ENCODE measurements at regions not wholly inside any gene's neighbourhood (a gene's known extent, or its start where the extent isn't known, plus 50 kb on each side); places are given as distances from the start of the nearest gene placed in this dataset.

DNA sequence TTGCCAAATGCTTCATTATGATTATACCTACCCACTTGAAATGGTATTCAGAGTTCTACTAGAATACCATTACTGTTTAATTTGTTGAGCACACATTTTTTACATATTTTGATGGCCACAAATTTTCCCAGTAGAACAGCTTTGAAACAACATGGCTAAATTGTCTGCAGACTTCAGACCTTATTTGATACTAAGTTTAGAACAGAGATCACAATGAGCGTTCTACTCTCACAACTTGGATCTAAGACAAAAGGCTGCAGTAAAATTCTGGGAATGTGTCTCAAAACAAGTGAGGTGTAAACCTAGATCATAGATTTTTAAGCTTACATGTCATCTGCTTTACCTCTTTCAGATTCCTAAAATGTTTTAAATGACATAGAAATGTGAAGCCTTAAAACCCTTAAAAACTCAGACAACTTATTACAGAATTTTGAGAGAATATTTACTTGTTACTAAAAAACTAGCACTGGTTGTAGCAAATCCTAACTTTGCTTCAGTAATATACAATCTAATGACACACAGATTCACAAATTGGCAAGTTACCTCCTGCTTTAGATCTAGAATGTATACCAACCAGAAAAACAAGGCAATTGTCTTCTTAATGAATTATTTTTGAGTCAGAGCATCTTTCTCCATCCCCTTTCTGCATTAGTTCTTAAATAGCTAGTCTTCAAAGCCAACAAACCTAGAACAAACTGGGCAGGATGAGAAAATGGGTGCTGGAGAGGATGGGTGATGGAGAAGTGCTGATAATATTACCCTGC is 243.3 kb downstream of the SLC7A11 start:
- DNase-seq (no peak), ATAC-seq (no peak)
- Mint-ChIP-seq H3K9me3 (no peaks in the 10 kb centered on the region), H3K27ac (no peak overlapping the region), H3K4me1 (ENCODE audit: low read depth) (no peaks in the 10 kb centered on the region), H3K36me3 (ENCODE audit: low read depth) (no peaks in the 10 kb centered on the region), H3K4me3 (no peak overlapping the region), H3K27me3 (no peaks in the 10 kb centered on the region)
- TF ChIP-seq, protein P1, sequence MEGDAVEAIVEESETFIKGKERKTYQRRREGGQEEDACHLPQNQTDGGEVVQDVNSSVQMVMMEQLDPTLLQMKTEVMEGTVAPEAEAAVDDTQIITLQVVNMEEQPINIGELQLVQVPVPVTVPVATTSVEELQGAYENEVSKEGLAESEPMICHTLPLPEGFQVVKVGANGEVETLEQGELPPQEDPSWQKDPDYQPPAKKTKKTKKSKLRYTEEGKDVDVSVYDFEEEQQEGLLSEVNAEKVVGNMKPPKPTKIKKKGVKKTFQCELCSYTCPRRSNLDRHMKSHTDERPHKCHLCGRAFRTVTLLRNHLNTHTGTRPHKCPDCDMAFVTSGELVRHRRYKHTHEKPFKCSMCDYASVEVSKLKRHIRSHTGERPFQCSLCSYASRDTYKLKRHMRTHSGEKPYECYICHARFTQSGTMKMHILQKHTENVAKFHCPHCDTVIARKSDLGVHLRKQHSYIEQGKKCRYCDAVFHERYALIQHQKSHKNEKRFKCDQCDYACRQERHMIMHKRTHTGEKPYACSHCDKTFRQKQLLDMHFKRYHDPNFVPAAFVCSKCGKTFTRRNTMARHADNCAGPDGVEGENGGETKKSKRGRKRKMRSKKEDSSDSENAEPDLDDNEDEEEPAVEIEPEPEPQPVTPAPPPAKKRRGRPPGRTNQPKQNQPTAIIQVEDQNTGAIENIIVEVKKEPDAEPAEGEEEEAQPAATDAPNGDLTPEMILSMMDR (IDR thresholded peaks at IDR 0.05), result no peak
- intact Hi-C loops (cut with micrococcal nuclease), result no loop called here
- POLR2A ChIA-PET, result no interaction called here
- CTCF ChIA-PET, result no interaction called here

DNA sequence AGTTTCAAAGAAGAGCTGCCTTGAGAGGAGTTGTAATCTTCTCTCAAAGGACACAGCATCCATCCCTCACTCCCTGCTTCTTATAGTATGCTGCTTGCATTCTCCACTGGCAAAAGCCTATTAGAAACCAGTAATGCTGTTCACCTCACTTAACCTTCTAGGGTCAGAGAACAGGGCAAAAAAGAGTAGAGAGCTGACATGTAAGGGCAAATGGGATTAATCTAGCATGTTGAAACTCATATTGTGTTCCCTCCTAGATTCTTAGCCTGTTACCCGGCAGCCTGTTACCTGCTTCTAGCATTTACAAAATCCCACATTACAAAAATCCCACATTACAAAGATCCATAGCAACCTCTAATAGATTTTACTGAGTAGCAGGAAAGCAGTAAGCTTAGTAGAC is 244.7 kb downstream of the SLC7A11 start:
- ChIA-PET POLR2A (no interaction called here), CTCF (no interaction called here)
- intact Hi-C loops (cut with micrococcal nuclease), result no loop called here
- Mint-ChIP-seq H3K9me3 (no peaks in the 10 kb centered on the region), H3K4me1 (ENCODE audit: low read depth) (no peaks in the 10 kb centered on the region), H3K4me3 (no peak overlapping the region), H3K27ac (no peak overlapping the region), H3K36me3 (ENCODE audit: low read depth) (no peaks in the 10 kb centered on the region), H3K27me3 (no peaks in the 10 kb centered on the region)
- no peak for ATAC-seq
- TF ChIP-seq, protein P1 (IDR thresholded peaks at IDR 0.05), result no peak
- DNase-seq, result no peak

DNA sequence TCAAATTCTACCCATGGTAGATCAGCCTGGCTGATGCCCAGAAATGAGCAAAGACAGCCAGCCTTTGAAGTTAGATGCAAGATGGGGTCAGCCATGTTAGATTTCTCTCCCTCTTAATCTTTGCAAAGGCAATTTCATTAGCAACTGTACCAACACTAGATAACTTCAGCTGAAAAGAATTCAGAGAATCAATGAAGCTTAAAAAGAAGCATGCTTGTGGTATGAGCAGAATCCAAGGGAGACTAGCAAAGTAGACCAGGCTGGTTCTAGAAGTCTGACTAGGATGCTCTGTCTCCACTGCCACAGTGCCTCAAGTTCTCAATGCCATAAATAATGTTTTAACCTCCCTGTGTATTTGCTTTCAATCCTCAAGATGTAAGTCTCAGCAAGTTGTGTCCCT is 247.3 kb downstream of the SLC7A11 start:
- POLR2A ChIA-PET, result no interaction called here
- no peak overlapping the region for H3K4me3 Mint-ChIP-seq
- ATAC-seq, result no peak
- H3K9me3 Mint-ChIP-seq, result no peaks in the 10 kb centered on the region
- no peak for DNase-seq
- H3K27me3 Mint-ChIP-seq, result no peaks in the 10 kb centered on the region
- intact Hi-C loops (cut with micrococcal nuclease), result no loop called here
- H3K4me1 Mint-ChIP-seq (ENCODE audit: low read depth), result no peaks in the 10 kb centered on the region
- TF ChIP-seq, protein P1 (IDR thresholded peaks at IDR 0.05), result no peak
- no peak overlapping the region for H3K27ac Mint-ChIP-seq
- CTCF ChIA-PET, result no interaction called here
- no peaks in the 10 kb centered on the region for H3K36me3 Mint-ChIP-seq (ENCODE audit: low read depth)

DNA sequence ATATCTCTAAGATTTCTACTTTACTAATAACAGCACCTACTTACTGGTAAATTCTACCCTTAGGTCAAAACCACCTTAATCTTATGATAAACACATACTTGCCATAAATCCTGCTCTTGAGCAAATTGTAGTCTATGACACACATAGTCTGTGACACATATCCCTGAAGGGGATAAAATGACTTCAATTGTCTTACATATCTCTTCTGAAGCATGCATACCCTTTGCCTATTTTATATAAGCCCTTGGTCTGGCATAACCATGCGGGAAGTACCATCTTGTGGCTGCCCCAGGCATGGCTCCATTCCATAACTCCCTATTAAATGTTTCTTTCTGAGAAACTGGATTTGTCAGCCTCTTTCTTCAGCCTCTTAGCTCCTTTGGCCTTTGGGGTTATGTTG is 248.9 kb downstream of the SLC7A11 start:
- Mint-ChIP-seq H3K4me1 (ENCODE audit: low read depth) (no peaks in the 10 kb centered on the region), H3K27ac (no peak overlapping the region), H3K4me3 (no peak overlapping the region), H3K36me3 (ENCODE audit: low read depth) (no peaks in the 10 kb centered on the region), H3K9me3 (no peaks in the 10 kb centered on the region), H3K27me3 (no peaks in the 10 kb centered on the region)
- CTCF ChIA-PET, result no interaction called here
- TF ChIP-seq, protein P1 (IDR thresholded peaks at IDR 0.05), result no peak
- POLR2A ChIA-PET, result no interaction called here
- intact Hi-C loops (cut with micrococcal nuclease), result no loop called here
- ATAC-seq (no peak), DNase-seq (no peak)

DNA sequence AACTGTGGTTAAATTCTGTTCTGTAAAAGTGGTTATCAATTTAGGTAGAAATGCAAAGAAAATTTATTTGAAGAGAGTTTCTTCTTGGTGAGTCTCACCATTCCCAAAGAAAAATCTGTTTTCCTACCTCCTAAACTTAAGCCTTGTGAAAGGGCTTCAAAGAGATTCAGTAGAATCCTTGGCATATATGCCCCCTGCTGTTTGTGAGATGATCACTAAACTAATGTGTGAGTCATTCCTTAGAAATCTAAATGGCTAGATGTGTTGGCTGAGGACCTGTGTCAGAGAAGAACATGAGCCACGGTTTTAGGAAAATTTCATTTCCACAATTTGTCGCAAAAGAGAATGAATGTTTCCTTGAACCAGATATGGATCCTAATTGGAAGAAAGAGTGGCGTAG is 260.9 kb downstream of the SLC7A11 start:
- POLR2A ChIA-PET, result no interaction called here
- DNase-seq (no peak), ATAC-seq (no peak)
- Mint-ChIP-seq H3K4me3 (no peak overlapping the region), H3K4me1 (ENCODE audit: low read depth) (no peaks in the 10 kb centered on the region), H3K9me3 (peaks cover 3% of the 10 kb centered on the region), H3K27me3 (no peaks in the 10 kb centered on the region), H3K27ac (no peak overlapping the region), H3K36me3 (ENCODE audit: low read depth) (no peaks in the 10 kb centered on the region)
- TF ChIP-seq, protein P1 (IDR thresholded peaks at IDR 0.05), result no peak
- intact Hi-C loops (cut with micrococcal nuclease), result no loop called here
- CTCF ChIA-PET, result interaction anchor here (0.7 kb wide), 1 partner anchor 42 kb away, joined by 3 read pairs; no protein-coding TSS in a partner anchor

Measured in activated CD8-positive, alpha-beta T cell treated with anti-CD3 and anti-CD28 coated beads for 36 hours (primary cell).